NT2/D1 (cell line): ENCODE measurements at regions not wholly inside any gene's neighbourhood (a gene's known extent, or its start where the extent isn't known, plus 50 kb on each side); places are given as distances from the start of the nearest gene placed in this dataset.

ENCODE experiments used
- SUZ12 ChIP-seq: IDR thresholded peaks from 2 replicates; pipeline ENCODE4 v1.6.1; 2011; ENCODE audit not compliant: insufficient read length, insufficient read depth; ENCODE audit errors: extremely low read depth
- YY1 ChIP-seq: IDR thresholded peaks from 2 replicates; pipeline ENCODE4 v1.6.1; 2011; ENCODE audit not compliant: insufficient read length, insufficient read depth
- ZNF274 ChIP-seq: IDR thresholded peaks from 2 replicates; pipeline ENCODE4 v1.6.1; 2011; ENCODE audit warnings: mild to moderate bottlenecking, low read depth, low read length

- TF ChIP-seq YY1 = no peak
- TF ChIP-seq SUZ12 = no peak
- TF ChIP-seq ZNF274 = no peak
These were observed 66.9 kb downstream of the FOXL3 start for GRCh38 chr7:356691-357462.
